Right lobe of liver (tissue), 4 donors: ENCODE measurements at regions not wholly inside any gene's neighbourhood (a gene's known extent, or its start where the extent isn't known, plus 50 kb on each side); places are given as distances from the start of the nearest gene placed in this dataset.

Experiments
- POLR2A ChIP-seq: fragments of 450-650 bp; IDR thresholded peaks from one replicate; pipeline ENCODE4 v1.6.1; 2017; ENCODE audit warnings: antibody characterized with exemption, mild to moderate bottlenecking
- TF ChIP-seq, protein P1 (sequence below), 4 donors: fragments of 200-600 bp in 3 of 4; fragments of 450-650 bp in 1 of 4; IDR thresholded peaks; one replicate each; pipeline versions ENCODE4 v1.5.1 to v1.8.0; 2016 to 2022; ENCODE audit warnings: antibody characterized with exemption in 4 of 4, mild to moderate bottlenecking in 2 of 4
- donor health status: DM: no; HTN: no; CAD: no.
- donor health status: DM: no; HTN: no; CAD: no.
- donor health status: DM: no; HTN: yes; CAD: no.

DNA sequence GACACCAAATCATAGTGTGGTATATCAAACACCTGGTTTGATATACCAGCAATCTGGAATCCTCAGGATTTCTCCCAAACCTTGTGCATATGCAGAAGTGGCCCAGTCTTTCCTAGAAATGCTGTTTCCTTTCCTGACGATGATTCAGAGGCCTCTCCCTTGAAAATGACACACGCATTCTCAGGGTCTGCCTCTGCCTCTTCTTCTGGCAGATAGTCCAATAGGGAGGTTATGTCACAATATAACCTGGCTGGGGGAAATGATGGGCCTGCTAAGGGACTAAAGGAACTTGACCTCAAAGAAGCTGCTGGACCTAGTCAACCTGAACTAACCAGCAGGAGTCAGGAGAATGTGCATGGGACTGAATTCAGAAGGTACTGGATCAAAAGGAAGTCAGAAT lies 435.2 kb downstream of the IDS start:
- TF ChIP-seq, protein P1, sequence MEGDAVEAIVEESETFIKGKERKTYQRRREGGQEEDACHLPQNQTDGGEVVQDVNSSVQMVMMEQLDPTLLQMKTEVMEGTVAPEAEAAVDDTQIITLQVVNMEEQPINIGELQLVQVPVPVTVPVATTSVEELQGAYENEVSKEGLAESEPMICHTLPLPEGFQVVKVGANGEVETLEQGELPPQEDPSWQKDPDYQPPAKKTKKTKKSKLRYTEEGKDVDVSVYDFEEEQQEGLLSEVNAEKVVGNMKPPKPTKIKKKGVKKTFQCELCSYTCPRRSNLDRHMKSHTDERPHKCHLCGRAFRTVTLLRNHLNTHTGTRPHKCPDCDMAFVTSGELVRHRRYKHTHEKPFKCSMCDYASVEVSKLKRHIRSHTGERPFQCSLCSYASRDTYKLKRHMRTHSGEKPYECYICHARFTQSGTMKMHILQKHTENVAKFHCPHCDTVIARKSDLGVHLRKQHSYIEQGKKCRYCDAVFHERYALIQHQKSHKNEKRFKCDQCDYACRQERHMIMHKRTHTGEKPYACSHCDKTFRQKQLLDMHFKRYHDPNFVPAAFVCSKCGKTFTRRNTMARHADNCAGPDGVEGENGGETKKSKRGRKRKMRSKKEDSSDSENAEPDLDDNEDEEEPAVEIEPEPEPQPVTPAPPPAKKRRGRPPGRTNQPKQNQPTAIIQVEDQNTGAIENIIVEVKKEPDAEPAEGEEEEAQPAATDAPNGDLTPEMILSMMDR (IDR thresholded peaks at IDR 0.05) = no peak
- TF ChIP-seq POLR2A = no peak
